AG20443 (cell line): ENCODE measurements at regions not wholly inside any gene's neighbourhood (a gene's known extent, or its start where the extent isn't known, plus 50 kb on each side); places are given as distances from the start of the nearest gene placed in this dataset.
A peak's percentile ranks its signal among the peaks of the same experiment; 100 is the strongest.
"Not testable (repeated sequence)": the region's sequence is repeated elsewhere in the genome, so short reads cannot be mapped to it uniquely, and the experiment has no call there.

Experiments
- DNase-seq: peaks from one replicate; pipeline ENCODE4 v3.0.0; 2012; ENCODE audit warnings: low spot score, mixed read lengths

- no peak for DNase-seq
These were observed 273.0 kb upstream of the RPS23 start for GRCh38 chr5:82551192-82551591.

- no peak for DNase-seq
These were observed 271.1 kb upstream of the RPS23 start for GRCh38 chr5:82549263-82549662.

- DNase-seq = no peak
These were observed 265.9 kb upstream of the RPS23 start for GRCh38 chr5:82544004-82544403.

- DNase-seq = no peak
These were observed 262.1 kb upstream of the RPS23 start for GRCh38 chr5:82540301-82540700.

- peak; percentile 41 for DNase-seq
These were observed 260.3 kb upstream of the RPS23 start for GRCh38 chr5:82538339-82539034.

DNA sequence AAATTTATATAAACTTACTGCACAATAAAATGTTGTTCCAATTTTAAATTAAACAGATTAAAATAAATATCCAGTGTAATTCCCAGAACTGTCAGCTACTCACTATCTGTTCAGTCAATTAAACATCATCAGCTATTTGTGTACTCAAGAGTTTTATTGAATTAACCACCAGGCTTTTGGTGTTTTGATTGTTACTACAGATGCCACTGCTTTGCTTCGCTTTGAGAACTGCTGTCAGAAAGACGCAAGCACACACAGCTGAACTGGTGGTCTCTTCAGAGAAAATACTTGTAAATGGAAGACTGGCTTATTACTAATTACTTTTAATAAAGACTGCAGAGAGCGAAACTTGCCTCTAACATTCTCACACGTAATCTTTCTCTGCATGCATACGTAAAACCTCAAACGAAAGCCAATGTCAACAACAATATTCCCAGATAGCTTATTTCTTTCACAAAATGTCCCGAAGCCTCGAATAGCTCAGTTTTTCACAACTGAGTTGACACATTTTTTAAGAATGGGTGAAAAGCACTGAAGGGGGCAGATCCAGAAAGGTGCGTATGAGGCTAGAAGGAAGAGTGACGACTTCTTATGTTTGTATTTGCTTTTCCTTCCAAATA, 259.6 kb upstream of the RPS23 start:
- DNase-seq = no peak

DNA sequence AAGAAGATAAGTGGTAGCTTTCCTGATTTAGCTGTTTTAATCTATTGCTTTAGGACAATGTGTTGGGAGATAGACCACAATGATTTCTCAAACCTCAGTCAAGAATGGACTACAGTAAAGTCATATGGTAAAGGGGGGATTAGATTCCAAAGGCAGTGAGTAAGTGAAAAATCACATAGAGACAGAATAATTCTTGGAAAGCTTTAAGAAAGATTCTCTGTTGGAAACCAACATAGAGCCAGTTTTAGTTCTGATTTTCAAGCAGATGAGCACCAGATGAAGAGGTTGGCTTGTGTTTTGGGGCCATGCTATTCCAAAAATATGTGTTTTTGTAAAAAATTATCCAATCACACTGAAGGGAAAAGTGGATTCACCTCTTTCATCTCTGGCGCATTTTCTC, 256.8 kb upstream of the RPS23 start:
- DNase-seq = no peak

- not testable (repeated sequence) for DNase-seq
These were observed 253.9 kb upstream of the RPS23 start for GRCh38 chr5:82532075-82532474.

DNA sequence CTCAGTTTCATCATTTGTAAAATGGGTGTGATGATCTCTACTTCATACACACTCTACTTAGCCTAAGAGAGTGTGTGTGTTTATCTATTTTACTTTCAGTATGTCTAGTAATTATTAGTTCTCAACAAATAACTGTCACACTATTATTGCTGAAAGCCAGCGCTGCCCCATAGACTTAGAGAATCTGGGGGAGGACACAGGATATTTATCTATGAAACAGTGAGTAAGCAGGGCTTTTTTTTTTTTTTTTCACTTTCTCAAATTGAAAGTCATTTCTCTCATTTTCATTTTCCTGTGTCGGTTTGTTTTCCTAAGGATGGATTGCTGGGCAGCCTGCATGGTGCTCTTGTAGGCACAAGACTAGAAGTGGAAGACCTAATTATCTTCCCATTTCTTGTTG, 248.4 kb upstream of the RPS23 start:
- DNase-seq = no peak

DNA sequence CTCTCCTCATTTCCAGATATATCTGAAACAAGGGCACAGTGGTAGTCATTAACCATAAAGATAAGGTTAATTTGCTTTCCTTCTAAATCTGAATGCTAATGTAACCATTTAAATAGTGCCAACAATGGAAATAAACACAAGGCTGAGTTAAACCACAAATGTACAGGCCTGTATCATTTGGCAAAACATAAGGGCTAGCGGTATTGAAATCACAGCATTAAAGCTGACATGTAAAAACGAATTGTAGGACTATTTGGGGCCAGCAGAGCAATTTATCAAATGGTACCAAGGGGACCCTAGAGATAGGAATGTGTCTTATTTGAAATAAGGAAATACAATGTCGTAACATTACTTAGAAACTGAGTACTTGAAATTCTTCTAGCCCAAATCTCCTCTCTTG, 247.5 kb upstream of the RPS23 start:
- no peak for DNase-seq

GRCh38 chr5:82523633-82524032, 245.5 kb upstream of the RPS23 start:
- no peak for DNase-seq

DNA sequence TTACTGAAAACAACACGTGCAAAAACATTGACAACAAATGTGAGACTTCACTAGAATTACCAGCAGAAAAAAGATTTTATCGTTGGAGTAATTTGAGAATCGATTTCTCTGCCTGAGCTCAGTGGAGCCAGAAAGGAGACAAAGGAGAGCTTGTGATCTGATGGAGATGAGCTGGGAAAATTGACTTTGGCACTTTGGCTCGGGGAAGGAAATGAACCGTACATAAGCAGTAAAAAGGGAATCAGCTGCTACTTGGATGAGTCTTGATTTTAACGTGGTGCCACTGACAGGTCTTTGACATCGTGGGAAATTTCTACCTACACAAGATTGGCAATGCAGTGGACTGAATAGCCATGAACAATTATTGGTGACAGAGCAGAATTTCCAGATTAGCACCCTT, 244.7 kb upstream of the RPS23 start:
- no peak for DNase-seq

- no peak for DNase-seq
These were observed 243.4 kb upstream of the RPS23 start for GRCh38 chr5:82521431-82522051.

DNA sequence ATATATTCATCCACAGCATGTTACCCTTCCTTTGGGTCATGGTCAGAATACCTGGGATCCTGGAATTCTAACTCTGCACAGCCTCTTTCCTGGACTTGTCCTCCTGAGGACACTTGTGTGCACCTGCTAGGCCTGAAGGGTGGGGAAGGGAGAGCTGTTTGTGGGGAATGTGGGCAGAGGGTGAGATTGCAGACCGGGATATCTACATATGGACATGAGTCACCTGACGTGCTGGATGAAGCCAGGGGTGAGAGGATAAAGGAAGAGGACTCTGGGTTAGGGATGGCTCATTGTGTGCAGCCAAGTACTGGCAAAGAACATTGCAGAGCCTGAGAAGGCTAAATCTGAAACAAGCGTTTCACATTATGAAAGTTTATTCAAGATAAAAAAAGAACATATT, 241.4 kb upstream of the RPS23 start:
- DNase-seq = no peak

DNA sequence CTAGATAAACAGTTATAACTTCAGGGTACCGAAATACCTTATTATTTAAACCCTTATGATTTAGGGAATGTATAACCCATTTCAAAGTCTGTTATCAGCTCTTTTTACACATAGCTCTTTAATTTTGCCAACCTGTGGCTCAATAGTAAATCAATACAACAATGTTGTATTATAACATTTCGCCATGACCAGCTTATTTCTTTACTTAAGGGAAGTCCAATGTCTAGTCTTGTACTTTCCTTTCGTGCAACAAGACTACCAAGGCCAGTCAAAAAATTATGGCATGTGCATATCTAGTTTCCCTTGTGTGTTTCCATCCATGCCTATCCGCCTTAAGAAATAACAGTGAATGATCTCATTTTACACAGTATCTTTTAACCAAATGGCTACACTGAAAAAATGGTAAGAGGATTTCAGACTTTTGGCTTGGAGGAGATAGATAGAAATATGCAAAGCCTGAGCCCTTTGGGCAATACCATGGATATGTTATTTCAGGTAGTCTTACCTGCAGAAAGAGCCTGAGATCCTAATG, 239.5 kb upstream of the RPS23 start:
- DNase-seq = no peak

GRCh38 chr5:82513738-82514137, 235.6 kb upstream of the RPS23 start:
- DNase-seq = no peak

DNA sequence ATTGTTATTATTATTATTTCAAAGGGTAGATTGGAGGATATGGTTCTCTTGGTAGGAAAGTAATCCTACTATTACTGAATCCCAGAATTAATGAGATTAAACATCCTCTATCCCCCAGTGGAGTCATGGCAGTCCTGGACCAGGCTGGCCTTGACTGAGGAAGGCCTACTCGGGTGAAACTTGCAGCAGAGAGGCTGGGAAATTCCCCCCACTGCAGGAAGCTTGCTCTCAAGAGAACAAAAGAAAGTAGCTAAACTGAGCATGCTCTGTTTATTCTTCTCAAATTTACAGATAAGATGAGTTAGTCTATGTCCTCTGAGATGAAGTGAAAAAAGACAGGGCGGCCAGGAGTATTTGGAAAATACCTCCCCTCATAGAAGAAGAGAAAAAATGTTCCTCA, 233.9 kb upstream of the RPS23 start:
- no peak for DNase-seq

DNA sequence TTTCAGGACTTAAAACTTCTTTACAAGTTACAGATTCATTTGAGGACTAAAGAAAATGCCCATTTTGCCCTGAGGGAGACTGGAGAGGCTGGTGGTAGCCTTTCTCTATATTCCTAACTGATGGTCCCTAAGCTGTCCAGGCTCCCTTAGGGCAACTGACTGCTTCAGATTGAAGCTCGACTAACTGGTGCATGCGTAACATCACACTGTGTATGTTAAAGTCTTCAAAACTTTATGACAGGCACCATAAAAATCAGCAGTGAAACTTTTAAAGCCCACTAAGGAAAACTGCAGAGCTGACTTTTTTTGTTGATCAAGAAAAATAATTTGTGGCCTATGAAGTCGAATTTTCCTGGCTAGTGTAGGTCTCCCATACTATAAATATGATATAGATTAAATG, 233.0 kb upstream of the RPS23 start:
- DNase-seq = no peak

DNA sequence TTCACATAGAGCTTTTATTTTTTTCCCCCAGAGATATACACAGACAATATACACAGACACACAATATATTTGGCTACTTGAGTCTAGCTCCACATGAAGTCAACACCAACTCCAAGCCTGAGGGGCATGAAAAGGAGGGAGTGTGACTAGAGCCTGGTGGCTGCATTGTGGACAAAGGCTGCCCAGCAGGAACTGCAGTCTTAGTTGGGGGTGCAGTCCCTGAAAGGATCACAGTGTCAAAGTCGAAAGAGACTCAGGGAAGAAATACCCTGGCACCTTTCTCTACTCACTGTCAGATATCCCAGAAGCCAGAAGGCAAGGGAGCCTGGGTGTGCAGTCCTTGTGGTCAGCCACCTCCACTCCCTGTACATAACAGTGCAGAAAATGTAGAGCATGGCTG, 231.6 kb upstream of the RPS23 start:
- no peak for DNase-seq

- not testable (repeated sequence) for DNase-seq
These were observed 228.2 kb upstream of the RPS23 start for GRCh38 chr5:82506390-82506789.

- DNase-seq = no peak
These were observed 221.6 kb upstream of the RPS23 start for GRCh38 chr5:82499725-82500244.

GRCh38 chr5:82497242-82497641, 219.1 kb upstream of the RPS23 start:
- DNase-seq = no peak

DNA sequence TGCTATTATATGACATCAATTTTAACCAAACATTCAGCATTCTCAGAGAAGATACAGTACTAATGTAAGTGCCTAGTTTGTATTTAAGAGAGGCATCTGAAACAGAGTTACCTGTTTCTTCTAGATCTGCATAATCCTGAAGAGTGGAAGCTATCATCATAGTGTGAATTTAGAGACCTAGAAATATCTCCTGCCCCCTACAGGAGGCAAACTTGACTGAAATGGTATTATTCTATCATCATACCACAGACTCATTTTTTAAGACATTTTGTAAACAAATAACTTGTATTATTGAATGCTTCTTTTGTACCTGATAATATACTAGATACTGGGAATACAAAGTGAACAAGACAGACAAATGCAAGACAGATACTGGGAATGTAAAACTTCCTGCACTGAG, 216.8 kb upstream of the RPS23 start:
- DNase-seq = no peak
